Tibial nerve (tissue), 4 donors: ENCODE measurements at regions not wholly inside any gene's neighbourhood (a gene's known extent, or its start where the extent isn't known, plus 50 kb on each side); places are given as distances from the start of the nearest gene placed in this dataset.

Source experiments
- CTCF ChIP-seq, 5 experiments: fragments of 200-600 bp in 3 of 5; fragments of 450-650 bp in 2 of 5; sonication (generic) in 3 of 5; IDR thresholded peaks; one replicate each; pipeline ENCODE4 v1.5.1; 2016 to 2019; ENCODE audit warnings: antibody characterized with exemption in 5 of 5, mild to moderate bottlenecking in 3 of 5, moderate library complexity in 2 of 5
- EP300 ChIP-seq, 2 donors: sonication (generic); formaldehyde crosslinking; IDR thresholded peaks; one replicate each; pipeline ENCODE4 v1.6.1; 2017; ENCODE audit warnings: antibody characterized with exemption in 2 of 2, mild to moderate bottlenecking in 1 of 2
- POLR2A ChIP-seq, 2 donors: fragments of 450-650 bp; IDR thresholded peaks; one replicate each; pipeline ENCODE4 v1.6.1; 2017; ENCODE audit warnings: antibody characterized with exemption in 2 of 2, mild to moderate bottlenecking in 2 of 2, moderate library complexity in 2 of 2

DNA sequence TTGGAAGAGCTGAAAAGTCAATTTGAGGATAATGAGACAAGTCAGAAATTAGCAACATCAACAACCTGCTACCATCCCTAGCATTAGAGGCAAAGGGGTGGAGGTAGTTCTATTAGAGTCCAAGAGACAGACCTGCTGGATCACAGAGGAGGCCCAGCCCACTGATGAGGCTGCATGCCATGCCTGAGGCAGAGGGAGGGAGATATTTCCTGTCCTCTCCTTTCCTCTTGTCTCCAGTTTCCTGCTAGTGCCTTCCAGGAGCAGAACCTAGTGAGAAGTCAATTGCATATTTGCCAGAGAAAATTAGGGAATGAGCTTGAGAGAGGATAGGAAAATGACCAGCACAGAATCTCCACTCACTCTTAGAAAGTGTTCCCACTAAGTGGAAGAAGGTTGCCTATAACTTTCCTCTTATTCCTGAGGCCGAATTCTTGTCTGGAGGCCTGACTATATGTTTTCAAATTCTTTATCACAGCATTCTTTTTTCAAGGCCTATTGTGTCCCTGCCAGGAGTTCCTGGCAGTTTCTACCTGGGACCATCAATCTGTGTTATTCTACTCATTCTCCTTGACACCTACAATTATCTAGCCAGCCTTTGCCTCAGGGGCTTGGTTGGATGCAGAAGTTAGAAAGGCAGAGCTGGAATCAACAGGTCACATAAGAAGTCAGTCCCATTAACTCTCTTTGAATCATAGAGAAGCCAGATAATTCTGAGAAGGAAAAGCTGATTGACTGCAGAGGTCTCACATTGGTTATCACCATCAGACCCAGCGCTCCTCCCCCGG lies 121.9 kb downstream of the EMP1 start:
- TF ChIP-seq POLR2A (IDR thresholded peaks at IDR 0.05): no peak
- TF ChIP-seq EP300 (IDR thresholded peaks at IDR 0.05): no peak
- no peak for TF ChIP-seq CTCF (IDR thresholded peaks at IDR 0.05)
